Ectodermal cell (in vitro differentiated cells): ENCODE measurements at regions not wholly inside any gene's neighbourhood (a gene's known extent, or its start where the extent isn't known, plus 50 kb on each side); places are given as distances from the start of the nearest gene placed in this dataset.

Experiments
- H3K27ac ChIP-seq: 2 replicates; pipeline ENCODE4 v1.7.0; 2013; ENCODE audit warnings: mild to moderate bottlenecking, low read depth, low read length; ENCODE audit not compliant: insufficient read depth, poor library complexity, severe bottlenecking
- H3K27me3 ChIP-seq: 2 replicates; pipeline ENCODE4 v1.7.0; 2013; ENCODE audit warnings: mild to moderate bottlenecking, low read length; ENCODE audit not compliant: insufficient read depth, control insufficient read depth, poor library complexity, severe bottlenecking
- H3K36me3 ChIP-seq: one replicate; pipeline ENCODE4 v1.7.0; 2013; ENCODE audit warnings: low read length; ENCODE audit not compliant: control insufficient read depth, insufficient read depth
- H3K4me1 ChIP-seq: one replicate; pipeline ENCODE4 v1.7.0; 2013; ENCODE audit warnings: low read length; ENCODE audit not compliant: control insufficient read depth, insufficient read depth
- H3K4me3 ChIP-seq: 2 replicates; pipeline ENCODE4 v1.7.0; 2013; ENCODE audit warnings: low read depth, low read length, control low read depth; ENCODE audit not compliant: insufficient read depth
- H3K9me3 ChIP-seq: 2 replicates; pipeline ENCODE4 v1.7.0; 2013; ENCODE audit warnings: mild to moderate bottlenecking, low read length, moderate library complexity; ENCODE audit not compliant: control insufficient read depth
- WGBS, 2 experiments: methylation state at CpG; one replicate each; pipeline ENCODE4 v1.1.7; 2013; ENCODE audit warnings: missing lambda C conversion rate in 2 of 2; 5-methylcytosine and 5-hydroxymethylcytosine counted together

DNA sequence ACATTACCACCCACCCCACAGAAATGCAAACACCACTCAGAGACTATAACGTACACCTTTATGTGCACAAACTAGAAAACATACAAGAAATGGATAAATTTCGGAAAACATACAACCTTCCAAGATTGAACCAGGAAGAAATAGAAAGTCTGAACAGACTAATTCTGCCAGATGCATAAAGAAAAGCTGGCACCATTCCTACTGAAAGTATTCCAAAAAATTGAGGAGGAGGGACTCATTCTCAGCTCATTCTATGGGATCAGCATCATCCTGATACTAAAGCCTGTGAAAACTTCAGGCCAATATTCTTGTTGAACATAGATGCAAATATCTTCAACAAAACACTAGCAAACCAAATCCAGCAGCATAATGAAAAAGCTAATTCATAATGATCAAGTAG is 115.1 kb upstream of the CD180 start:
- Histone ChIP-seq H3K36me3 (no peaks in the 10 kb centered on the region), H3K4me3 (no peak overlapping the region), H3K9me3 (no peaks in the 10 kb centered on the region), H3K27me3 (no peaks in the 10 kb centered on the region), H3K4me1 (no peaks in the 10 kb centered on the region), H3K27ac (no peak overlapping the region)
- WGBS, 2 experiments = 98 to 100% methylated on average over 2 of the region's 2 CpGs

DNA sequence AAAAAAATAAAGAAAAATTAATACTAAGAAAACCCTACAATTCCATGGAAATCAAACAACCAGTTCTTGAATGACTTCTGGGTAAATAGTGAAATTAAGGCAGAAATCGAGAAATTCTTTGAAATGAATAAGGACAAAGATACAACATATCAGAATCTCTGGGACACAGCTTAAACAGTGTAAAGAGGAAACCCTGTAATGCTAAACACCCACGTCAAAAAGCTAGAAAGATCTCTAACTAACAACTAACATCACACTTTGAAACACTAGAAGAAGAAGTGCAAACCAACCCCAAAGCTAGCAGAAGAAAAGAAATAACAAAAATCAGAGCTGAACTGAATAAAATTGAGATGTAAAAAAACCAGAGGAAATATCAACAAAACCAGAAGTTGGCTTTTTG is 114.6 kb upstream of the CD180 start:
- Histone ChIP-seq H3K27me3 (no peaks in the 10 kb centered on the region), H3K9me3 (no peaks in the 10 kb centered on the region), H3K36me3 (no peaks in the 10 kb centered on the region), H3K4me1 (no peaks in the 10 kb centered on the region), H3K4me3 (no peak overlapping the region), H3K27ac (no peak overlapping the region)
- 75 to 92% methylated on average over 1 to 2 of the region's 2 CpGs for WGBS, 2 experiments

DNA sequence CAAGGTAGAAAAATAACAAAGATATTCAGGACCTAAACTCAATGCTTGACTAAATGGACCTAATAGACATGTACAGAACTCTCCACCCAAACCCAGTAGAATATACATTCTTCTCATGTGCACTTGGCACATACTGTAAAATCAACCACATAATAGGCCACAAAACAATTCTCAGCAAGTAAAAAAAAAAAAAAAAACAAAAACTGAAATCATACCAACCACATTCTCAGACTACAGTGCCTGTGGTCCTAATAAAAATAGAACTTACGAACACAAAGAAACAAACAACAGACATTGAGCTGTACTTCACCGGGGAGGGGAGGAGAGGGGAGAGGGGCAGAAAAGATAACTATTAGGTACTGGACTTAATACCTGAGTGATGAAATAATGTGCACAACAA is 114.1 kb upstream of the CD180 start:
- Histone ChIP-seq H3K4me3 (no peak overlapping the region), H3K4me1 (no peaks in the 10 kb centered on the region), H3K27ac (no peak overlapping the region), H3K36me3 (no peaks in the 10 kb centered on the region), H3K27me3 (no peaks in the 10 kb centered on the region), H3K9me3 (no peaks in the 10 kb centered on the region)
- 90% methylated on average over 2 of the region's 2 CpGs; no CpG with 5 or more reads in 1 of the 2 experiments for WGBS, 2 experiments

DNA sequence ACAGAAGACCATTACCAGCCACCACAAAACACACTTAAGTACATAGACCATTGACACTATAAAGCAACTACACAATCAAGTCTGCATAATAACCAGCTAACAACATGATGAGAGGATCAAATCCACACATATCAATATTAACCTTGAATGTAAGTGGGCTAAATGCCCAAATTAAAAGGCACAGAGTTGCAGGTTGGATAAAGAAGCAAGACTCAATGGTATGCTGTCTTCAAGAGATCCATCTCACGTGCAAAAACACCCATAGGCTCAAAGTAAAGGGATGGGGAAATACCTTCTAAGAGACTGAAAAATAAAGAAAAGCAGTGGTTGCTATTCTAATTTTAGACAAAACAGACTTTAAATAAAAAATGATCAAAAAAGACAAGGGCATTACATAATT is 113.6 kb upstream of the CD180 start:
- 91 to 100% methylated on average over 1 of the region's 1 CpG for WGBS, 2 experiments
- no peaks in the 10 kb centered on the region for H3K27me3 ChIP-seq
- H3K36me3 ChIP-seq = no peaks in the 10 kb centered on the region
- no peak overlapping the region for H3K4me3 ChIP-seq
- H3K9me3 ChIP-seq = no peaks in the 10 kb centered on the region
- no peak overlapping the region for H3K27ac ChIP-seq
- H3K4me1 ChIP-seq = no peaks in the 10 kb centered on the region

DNA sequence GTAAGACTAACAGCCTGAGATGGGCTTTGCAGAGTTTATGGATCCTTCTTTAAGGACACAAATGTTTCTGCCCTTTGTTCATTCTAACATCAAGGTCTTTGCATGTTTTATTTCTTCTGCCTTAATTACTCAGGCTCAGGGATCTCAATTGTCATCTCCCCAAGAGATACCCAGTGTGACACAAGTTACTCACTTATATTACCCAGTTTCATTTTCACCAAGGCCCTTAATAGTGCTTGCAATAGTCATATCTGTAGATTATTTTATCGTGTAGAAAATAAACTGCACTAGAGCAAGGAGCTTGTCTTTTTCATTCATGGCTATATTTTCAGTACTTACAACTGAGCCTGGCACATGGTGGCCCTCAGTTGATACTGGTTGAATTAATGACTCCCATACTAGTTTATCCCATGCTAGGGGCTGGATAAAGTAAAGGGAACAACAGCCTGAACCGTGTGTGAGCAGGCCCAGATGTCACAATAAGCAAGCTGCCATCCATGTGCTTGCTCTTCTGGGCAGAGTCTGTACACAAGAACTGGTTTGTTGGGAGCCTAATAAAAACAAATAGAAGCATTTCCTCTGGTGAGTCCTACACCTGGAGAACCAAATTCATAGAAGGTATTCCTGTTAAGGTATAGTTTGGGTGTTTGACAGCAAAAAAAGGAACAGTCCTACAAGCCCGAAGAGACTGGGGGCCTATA is 112.5 kb upstream of the CD180 start:
- WGBS, 2 experiments = 92 to 94% methylated on average over 2 to 3 of the region's 3 CpGs
- Histone ChIP-seq H3K9me3 (no peaks in the 10 kb centered on the region), H3K4me3 (no peak overlapping the region), H3K4me1 (no peaks in the 10 kb centered on the region), H3K27ac (no peak overlapping the region), H3K36me3 (no peaks in the 10 kb centered on the region), H3K27me3 (no peaks in the 10 kb centered on the region)

DNA sequence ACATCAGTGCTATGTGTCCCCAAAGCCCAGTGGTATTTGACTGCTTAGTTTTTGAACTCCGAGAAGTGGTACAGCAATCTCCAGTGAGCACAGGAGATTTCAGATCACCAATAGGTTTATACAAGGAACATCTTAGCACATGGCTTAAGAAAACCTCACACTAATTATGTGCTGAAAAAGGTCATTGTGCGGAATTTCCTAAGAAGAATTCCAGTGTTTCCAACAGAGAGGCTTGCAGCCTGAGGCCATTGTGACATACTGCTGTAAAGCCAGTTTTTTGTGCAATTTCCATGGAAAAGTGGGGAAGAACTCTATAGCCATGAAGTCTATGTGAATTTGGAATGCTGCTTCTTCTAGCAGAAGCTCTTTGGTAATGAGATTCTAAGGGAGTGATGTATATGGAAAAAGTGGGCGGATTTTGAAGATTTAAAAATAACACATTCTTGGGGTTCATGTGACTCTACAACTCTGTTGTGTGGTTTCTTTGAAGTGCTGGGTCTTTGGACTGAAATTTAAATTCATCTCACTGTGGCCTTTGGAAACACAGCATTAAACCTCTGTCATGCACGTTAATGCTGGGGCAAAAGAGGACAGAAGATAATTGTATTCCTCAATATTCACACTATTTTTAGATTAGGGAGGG is 110.5 kb upstream of the CD180 start:
- H3K27me3 ChIP-seq = no peaks in the 10 kb centered on the region
- H3K27ac ChIP-seq = no peak overlapping the region
- WGBS, 2 experiments = 86 to 98% methylated on average over 3 to 4 of the region's 4 CpGs
- no peaks in the 10 kb centered on the region for H3K36me3 ChIP-seq
- no peaks in the 10 kb centered on the region for H3K9me3 ChIP-seq
- no peaks in the 10 kb centered on the region for H3K4me1 ChIP-seq
- no peak overlapping the region for H3K4me3 ChIP-seq

DNA sequence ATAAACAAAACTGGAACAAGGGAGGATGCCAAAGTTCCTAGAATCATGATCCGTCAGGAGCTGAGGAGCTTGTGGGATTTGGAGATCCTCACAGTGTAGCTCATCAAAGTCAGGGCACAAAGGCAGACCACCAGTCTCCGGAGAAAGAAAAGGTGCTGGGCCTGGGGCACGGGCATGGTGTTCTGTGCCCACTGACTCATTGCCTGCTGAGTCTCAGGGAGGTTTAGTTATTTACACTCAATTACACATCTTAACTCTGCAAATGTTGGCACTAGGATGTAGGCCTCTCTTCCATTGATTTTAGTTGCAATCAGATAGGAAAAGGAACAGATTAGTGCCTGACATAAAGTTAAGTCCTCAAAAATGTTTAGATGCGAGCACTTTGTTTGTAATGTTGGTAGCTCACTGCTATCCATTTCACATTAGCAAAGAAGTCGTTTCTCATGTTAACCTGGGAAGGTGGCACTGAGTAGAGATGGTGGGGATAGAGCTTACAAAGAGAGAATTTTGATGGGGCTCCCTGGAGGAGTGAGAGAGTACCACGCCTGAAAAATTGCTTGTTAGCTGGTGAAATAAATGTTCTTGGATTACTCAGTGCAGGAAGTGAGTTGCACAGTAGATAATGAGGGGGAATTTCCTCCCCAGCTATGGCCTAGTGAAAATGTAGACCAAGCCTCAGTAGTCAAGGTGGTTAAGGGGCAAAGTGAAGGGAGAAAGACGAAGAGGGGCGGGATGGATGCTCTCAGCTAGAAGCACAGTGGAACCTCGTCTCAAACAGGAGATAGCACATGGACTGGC is 109.5 kb upstream of the CD180 start:
- no peaks in the 10 kb centered on the region for H3K27me3 ChIP-seq
- H3K4me1 ChIP-seq = no peaks in the 10 kb centered on the region
- no peaks in the 10 kb centered on the region for H3K36me3 ChIP-seq
- WGBS, 2 experiments = 95 to 96% methylated on average over 9 of the region's 9 CpGs
- no peak overlapping the region for H3K27ac ChIP-seq
- no peaks in the 10 kb centered on the region for H3K9me3 ChIP-seq
- no peak overlapping the region for H3K4me3 ChIP-seq

DNA sequence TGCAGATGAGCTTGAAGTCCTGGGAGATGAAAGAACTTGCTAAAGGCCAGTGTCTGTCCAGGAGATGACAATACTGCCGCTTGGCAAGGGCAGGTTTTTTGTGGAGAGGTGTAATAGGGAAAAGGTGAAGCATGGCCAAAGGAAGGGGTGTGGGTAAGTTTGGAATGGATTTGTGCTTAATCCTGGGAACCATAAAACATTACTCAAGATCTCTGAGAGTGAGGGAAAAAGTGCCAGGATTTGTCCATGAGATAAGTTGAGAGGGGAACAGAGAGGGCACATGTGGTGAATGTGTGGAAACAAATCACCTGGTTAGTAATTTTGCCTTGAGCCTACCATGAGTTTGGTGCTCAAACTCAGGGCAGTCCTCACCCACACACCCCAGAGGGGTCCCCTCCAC is 108.8 kb upstream of the CD180 start:
- no peaks in the 10 kb centered on the region for H3K36me3 ChIP-seq
- WGBS, 2 experiments = 93 to 98% methylated on average over 1 of the region's 1 CpG
- no peak overlapping the region for H3K4me3 ChIP-seq
- no peaks in the 10 kb centered on the region for H3K4me1 ChIP-seq
- H3K9me3 ChIP-seq = no peaks in the 10 kb centered on the region
- H3K27me3 ChIP-seq = no peaks in the 10 kb centered on the region
- H3K27ac ChIP-seq = no peak overlapping the region

DNA sequence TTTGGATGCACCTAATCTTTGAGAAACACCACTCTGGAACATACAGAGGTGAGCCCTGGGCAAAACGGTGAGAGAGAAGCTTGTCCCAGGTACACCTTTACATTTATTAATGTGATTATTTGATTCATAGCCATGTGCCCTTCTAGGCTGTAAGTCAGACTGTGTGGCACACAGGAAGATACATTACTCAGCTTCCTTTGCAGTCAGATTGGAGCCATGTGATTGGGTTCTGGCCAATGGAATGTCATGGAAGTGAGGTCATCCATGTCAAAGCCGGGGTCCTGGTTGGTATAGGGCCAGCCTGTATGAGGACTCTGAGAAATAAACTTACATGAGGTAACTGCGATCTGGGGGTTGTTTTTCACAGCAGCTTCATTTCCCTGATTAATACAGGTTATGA is 106.8 kb upstream of the CD180 start:
- Histone ChIP-seq H3K36me3 (no peaks in the 10 kb centered on the region), H3K27ac (no peak overlapping the region), H3K9me3 (no peaks in the 10 kb centered on the region), H3K4me1 (no peaks in the 10 kb centered on the region), H3K4me3 (no peak overlapping the region), H3K27me3 (no peaks in the 10 kb centered on the region)
- 96 to 98% methylated on average over 2 to 3 of the region's 3 CpGs for WGBS, 2 experiments

DNA sequence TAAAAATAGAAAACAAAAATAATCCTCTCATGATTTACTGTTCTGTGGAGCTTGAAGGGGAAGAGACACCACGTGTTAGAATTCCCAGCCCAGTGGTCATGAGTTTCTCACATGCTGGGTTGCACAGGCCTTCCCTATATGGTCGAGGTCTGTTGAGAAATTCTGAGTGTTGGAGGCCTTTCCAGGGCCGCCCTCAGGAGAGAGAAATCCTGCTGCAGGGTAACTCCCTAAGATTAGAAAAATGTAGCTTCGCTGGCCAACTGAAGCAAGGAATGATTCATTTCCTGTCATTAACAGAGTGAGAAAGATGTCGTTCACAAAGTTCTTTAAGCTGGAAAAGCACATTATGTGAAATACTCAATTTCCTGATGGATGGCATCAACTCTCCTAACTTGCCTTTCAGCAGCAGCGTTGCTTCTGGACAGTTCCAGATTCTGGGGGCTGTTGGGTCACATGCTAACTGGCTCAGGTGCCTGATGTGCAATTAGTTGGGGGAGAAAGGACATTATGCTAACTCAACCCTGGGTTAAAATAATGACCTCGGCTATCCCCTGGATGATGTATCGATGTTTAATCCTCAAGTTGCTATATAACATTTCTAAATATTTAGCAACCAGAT is 104.8 kb upstream of the CD180 start:
- no peaks in the 10 kb centered on the region for H3K9me3 ChIP-seq
- no peak overlapping the region for H3K27ac ChIP-seq
- no peaks in the 10 kb centered on the region for H3K36me3 ChIP-seq
- H3K27me3 ChIP-seq = no peaks in the 10 kb centered on the region
- WGBS, 2 experiments = 84 to 85% methylated on average over 6 to 8 of the region's 8 CpGs
- H3K4me3 ChIP-seq = no peak overlapping the region
- H3K4me1 ChIP-seq = no peaks in the 10 kb centered on the region
